OCI-LY1 (cell line): ENCODE measurements at regions not wholly inside any gene's neighbourhood (a gene's known extent, or its start where the extent isn't known, plus 50 kb on each side); places are given as distances from the start of the nearest gene placed in this dataset.

Source experiments
- EZH2 ChIP-seq: fragments of 200-600 bp; sonication (generic), shearing (Covaris generic); IDR thresholded peaks from 2 replicates; pipeline ENCODE4 v1.8.0; 2017; ENCODE audit warnings: borderline replicate concordance, mixed run types, mild to moderate bottlenecking, antibody characterized with exemption, low read length, moderate library complexity, mixed read lengths
- TF ChIP-seq, protein P1 (sequence below): fragments of 200-600 bp; sonication (generic), shearing (Covaris generic); IDR thresholded peaks from 2 replicates; pipeline ENCODE4 v1.5.1; 2017; ENCODE audit warnings: mild to moderate bottlenecking, antibody characterized with exemption, low read length, moderate library complexity, mixed read lengths

DNA sequence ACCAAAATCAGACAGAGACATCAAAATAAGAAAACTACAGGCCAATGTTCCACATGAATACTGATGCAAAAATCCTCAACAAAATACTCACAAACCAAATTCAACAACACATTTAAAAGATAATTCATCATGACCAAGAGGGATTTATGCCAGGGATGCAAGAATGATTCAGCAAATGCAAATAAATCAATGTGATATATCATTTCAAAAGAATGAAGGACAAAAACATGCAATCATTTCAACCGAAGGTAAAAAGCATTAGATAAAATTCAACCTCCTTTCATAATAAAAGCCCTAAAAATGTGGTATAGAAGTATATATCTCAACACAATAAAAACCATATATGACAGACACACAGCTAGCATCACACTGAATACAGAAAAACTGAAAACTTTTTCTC, 81.5 kb upstream of the LYPLAL1 start:
- TF ChIP-seq, protein P1, sequence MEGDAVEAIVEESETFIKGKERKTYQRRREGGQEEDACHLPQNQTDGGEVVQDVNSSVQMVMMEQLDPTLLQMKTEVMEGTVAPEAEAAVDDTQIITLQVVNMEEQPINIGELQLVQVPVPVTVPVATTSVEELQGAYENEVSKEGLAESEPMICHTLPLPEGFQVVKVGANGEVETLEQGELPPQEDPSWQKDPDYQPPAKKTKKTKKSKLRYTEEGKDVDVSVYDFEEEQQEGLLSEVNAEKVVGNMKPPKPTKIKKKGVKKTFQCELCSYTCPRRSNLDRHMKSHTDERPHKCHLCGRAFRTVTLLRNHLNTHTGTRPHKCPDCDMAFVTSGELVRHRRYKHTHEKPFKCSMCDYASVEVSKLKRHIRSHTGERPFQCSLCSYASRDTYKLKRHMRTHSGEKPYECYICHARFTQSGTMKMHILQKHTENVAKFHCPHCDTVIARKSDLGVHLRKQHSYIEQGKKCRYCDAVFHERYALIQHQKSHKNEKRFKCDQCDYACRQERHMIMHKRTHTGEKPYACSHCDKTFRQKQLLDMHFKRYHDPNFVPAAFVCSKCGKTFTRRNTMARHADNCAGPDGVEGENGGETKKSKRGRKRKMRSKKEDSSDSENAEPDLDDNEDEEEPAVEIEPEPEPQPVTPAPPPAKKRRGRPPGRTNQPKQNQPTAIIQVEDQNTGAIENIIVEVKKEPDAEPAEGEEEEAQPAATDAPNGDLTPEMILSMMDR, result no peak
- TF ChIP-seq EZH2, result no peak
